GM19452 (cell line): ENCODE measurements at regions not wholly inside any gene's neighbourhood (a gene's known extent, or its start where the extent isn't known, plus 50 kb on each side); places are given as distances from the start of the nearest gene placed in this dataset.
"Not testable (repeated sequence)": the region's sequence is repeated elsewhere in the genome, so short reads cannot be mapped to it uniquely, and the experiment has no call there.

Experiments
- ATAC-seq: cut with Tn5 transposase; IDR thresholded peaks from one replicate; pipeline ENCODE4 v1.9.1; 2021; ENCODE audit not compliant: unreplicated experiment

- not testable (repeated sequence) for ATAC-seq
Measured at GRCh38 chr11:49817705-49818430, 134.3 kb upstream of the OR4C13 start.

- ATAC-seq, result not testable (repeated sequence)
Measured at GRCh38 chr11:49823188-49823587, 129.0 kb upstream of the OR4C13 start.

- not testable (repeated sequence) for ATAC-seq
Measured at GRCh38 chr11:49850541-49850940, 101.7 kb upstream of the OR4C13 start.

GRCh38 chr11:49851511-49851910 is 100.7 kb upstream of the OR4C13 start:
- no peak for ATAC-seq

- no peak for ATAC-seq
Measured at GRCh38 chr11:49851971-49852389, 100.2 kb upstream of the OR4C13 start.

GRCh38 chr11:49888875-49889274 is 63.3 kb upstream of the OR4C13 start:
- ATAC-seq, result not testable (repeated sequence)

- not testable (repeated sequence) for ATAC-seq
Measured at GRCh38 chr11:49891910-49892671, 60.1 kb upstream of the OR4C13 start.

GRCh38 chr11:49893442-49893841 is 58.7 kb upstream of the OR4C13 start:
- ATAC-seq, result not testable (repeated sequence)
